H1 (cell line): ENCODE measurements at regions not wholly inside any gene's neighbourhood (a gene's known extent, or its start where the extent isn't known, plus 50 kb on each side); places are given as distances from the start of the nearest gene placed in this dataset.

Experiments
- CHD1 ChIP-seq: IDR thresholded peaks from 2 replicates; pipeline ENCODE4 v1.6.1; 2012; ENCODE audit warnings: low read depth, low read length, improper control_type of control experiment
- CTCF ChIP-seq, 3 experiments: IDR thresholded peaks; 1 replicate in 2 of 3; 2 replicates in 1 of 3; pipeline versions ENCODE4 v1.5.1 to v1.6.1; 2011; ENCODE audit warnings: low read length in 3 of 3, mild to moderate bottlenecking in 3 of 3, inconsistent platforms in 2 of 3, low read depth in 1 of 3, moderate library complexity in 1 of 3; ENCODE audit not compliant: insufficient read depth in 1 of 3; ENCODE audit errors: control extremely low read depth in 1 of 3
- EZH2 ChIP-seq: fragments of 200-600 bp; sonication (generic); IDR thresholded peaks from 2 replicates; pipeline ENCODE4 v1.7.1; 2012; ENCODE audit warnings: low read depth, mild to moderate bottlenecking, moderate library complexity, low read length, inconsistent platforms; ENCODE audit not compliant: severe bottlenecking
- GABPA ChIP-seq: IDR thresholded peaks from 2 replicates; pipeline ENCODE4 v1.6.1; 2011; ENCODE audit warnings: mild to moderate bottlenecking, low read length, moderate library complexity, borderline replicate concordance; ENCODE audit not compliant: insufficient read depth
- MAX ChIP-seq: IDR thresholded peaks from 2 replicates; pipeline ENCODE4 v1.6.1; 2012; ENCODE audit warnings: inconsistent platforms
- POLR2A ChIP-seq, 2 experiments: IDR thresholded peaks; 1 replicate in 1 of 2; 2 replicates in 1 of 2; pipeline ENCODE4 v1.6.1; 2011; ENCODE audit warnings: low read depth in 2 of 2, low read length in 2 of 2, mild to moderate bottlenecking in 2 of 2; ENCODE audit errors: control extremely low read depth in 1 of 2
- RFX5 ChIP-seq: IDR thresholded peaks from 2 replicates; pipeline ENCODE4 v1.6.1; 2011; ENCODE audit warnings: low read depth, low read length, improper control_type of control experiment, borderline replicate concordance
- TCF12 ChIP-seq: IDR thresholded peaks from 2 replicates; pipeline ENCODE4 v1.6.1; 2011; ENCODE audit warnings: low read depth, mild to moderate bottlenecking, low read length

- TF ChIP-seq POLR2A (IDR thresholded peaks at IDR 0.05; ENCODE audit: control extremely low read depth in 1 of 2, low read depth in 2 of 2, low read length in 2 of 2) (no peak), TCF12 (no peak), EZH2 (no peak), CTCF (IDR thresholded peaks at IDR 0.05; ENCODE audit: control extremely low read depth in 1 of 3, insufficient read depth in 1 of 3, low read depth in 1 of 3, low read length in 3 of 3) (no peak), GABPA (no peak), RFX5 (no peak), MAX (no peak), CHD1 (no peak)
These were observed 413.6 kb upstream of the SALL3 start for GRCh38 chr18:78566065-78566464.
